GM12864 (cell line): ENCODE measurements at regions not wholly inside any gene's neighbourhood (a gene's known extent, or its start where the extent isn't known, plus 50 kb on each side); places are given as distances from the start of the nearest gene placed in this dataset.

Source experiments
- DNase-seq: peaks from one replicate; pipeline ENCODE4 v3.0.0-alpha.2; 2011; ENCODE audit warnings: low read depth
- H3K4me3 ChIP-seq: 2 replicates; pipeline ENCODE4 v1.5.1; 2011; ENCODE audit warnings: mild to moderate bottlenecking, low read depth, low read length, control low read depth
- TF ChIP-seq, protein P1 (sequence below): IDR thresholded peaks from 2 replicates; pipeline ENCODE4 v1.5.1; 2011; ENCODE audit warnings: low read depth, mild to moderate bottlenecking, moderate library complexity, low read length, control low read depth, inconsistent platforms; ENCODE audit errors: missing control alignments

GRCh38 chr2:56682397-56682760 is 498.6 kb downstream of the CCDC85A start:
- TF ChIP-seq, protein P1, sequence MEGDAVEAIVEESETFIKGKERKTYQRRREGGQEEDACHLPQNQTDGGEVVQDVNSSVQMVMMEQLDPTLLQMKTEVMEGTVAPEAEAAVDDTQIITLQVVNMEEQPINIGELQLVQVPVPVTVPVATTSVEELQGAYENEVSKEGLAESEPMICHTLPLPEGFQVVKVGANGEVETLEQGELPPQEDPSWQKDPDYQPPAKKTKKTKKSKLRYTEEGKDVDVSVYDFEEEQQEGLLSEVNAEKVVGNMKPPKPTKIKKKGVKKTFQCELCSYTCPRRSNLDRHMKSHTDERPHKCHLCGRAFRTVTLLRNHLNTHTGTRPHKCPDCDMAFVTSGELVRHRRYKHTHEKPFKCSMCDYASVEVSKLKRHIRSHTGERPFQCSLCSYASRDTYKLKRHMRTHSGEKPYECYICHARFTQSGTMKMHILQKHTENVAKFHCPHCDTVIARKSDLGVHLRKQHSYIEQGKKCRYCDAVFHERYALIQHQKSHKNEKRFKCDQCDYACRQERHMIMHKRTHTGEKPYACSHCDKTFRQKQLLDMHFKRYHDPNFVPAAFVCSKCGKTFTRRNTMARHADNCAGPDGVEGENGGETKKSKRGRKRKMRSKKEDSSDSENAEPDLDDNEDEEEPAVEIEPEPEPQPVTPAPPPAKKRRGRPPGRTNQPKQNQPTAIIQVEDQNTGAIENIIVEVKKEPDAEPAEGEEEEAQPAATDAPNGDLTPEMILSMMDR = no peak
- DNase-seq = no peak
- no peak overlapping the region for H3K4me3 ChIP-seq

DNA sequence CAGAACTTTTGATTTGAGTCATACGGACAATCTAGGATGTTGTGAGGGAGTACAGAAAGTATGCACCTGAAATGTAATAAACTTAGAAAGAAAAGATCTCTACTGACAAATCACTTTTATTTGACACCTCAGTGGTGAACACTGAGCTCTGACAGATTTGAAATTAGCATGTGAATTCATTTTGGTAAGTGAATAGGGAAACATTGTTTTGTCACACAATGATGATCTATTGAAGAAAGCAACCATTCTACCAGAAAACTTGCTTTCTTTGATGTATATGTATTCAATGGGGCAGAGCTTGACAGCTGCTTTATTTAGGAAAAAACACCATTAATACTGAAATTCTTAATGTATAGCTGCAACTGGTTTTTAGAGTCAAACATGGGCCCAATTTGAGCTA is 500.5 kb downstream of the CCDC85A start:
- H3K4me3 ChIP-seq = no peak overlapping the region
- DNase-seq = no peak
- TF ChIP-seq, protein P1 = no peak

- DNase-seq = no peak
- TF ChIP-seq, protein P1 = no peak
- no peak overlapping the region for H3K4me3 ChIP-seq
These were observed 501.4 kb downstream of the CCDC85A start for GRCh38 chr2:56685205-56685604.

DNA sequence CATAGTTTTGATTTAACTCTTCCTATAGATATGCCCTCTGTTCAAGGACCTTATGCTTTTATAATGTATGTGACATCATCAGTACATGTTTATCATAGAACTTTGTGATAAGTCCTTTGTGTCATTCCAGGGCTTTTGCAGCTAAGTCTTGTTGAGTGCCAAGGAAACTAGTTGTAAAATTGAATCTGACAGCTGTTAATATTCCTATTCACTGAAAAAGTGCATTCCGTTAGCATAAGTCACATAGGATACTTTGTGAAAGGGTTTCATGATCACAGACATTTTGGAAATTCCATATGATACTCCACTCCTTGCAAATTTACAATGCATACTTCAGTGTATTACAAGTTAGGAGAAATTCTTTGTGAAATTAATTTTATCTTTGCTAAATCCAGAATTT is 503.4 kb downstream of the CCDC85A start:
- DNase-seq = no peak
- H3K4me3 ChIP-seq = no peak overlapping the region
- TF ChIP-seq, protein P1 = no peak

- no peak for DNase-seq
- TF ChIP-seq, protein P1 = no peak
- H3K4me3 ChIP-seq = no peak overlapping the region
These were observed 504.9 kb downstream of the CCDC85A start for GRCh38 chr2:56688661-56689060.

DNA sequence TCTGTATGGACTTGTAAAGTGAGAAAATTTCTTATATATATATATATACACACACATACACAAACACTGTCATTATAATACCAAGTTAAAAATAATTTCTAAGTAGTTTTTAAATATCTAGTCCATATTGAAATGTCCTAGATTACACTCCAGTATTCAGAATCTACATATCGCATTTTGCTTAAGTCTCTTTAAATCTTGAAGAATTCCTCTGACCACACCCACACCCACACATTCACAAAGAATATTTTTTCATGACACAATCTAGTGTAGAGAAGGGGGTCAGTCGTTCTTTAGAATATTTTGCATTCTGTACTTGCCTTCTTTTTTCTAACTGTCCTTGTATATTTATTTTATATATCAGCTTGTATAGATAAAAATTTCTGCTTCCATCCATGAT is 509.7 kb downstream of the CCDC85A start:
- H3K4me3 ChIP-seq = no peak overlapping the region
- TF ChIP-seq, protein P1 = no peak
- DNase-seq = no peak

- TF ChIP-seq, protein P1 = no peak
- DNase-seq = no peak
- no peak overlapping the region for H3K4me3 ChIP-seq
These were observed 519.2 kb downstream of the CCDC85A start for GRCh38 chr2:56703001-56703400.
